HG03521 (cell line): ENCODE measurements at regions not wholly inside any gene's neighbourhood (a gene's known extent, or its start where the extent isn't known, plus 50 kb on each side); places are given as distances from the start of the nearest gene placed in this dataset.
"Not testable (repeated sequence)": the region's sequence is repeated elsewhere in the genome, so short reads cannot be mapped to it uniquely, and the experiment has no call there.

ENCODE experiments used
- ATAC-seq: cut with Tn5 transposase; IDR thresholded peaks from one replicate; pipeline ENCODE4 v1.9.1; 2021; ENCODE audit warnings: mild to moderate bottlenecking, moderate library complexity; ENCODE audit not compliant: unreplicated experiment

- no peak for ATAC-seq
Measured at GRCh38 chr10:4247379-4247778, 462.4 kb upstream of the KLF6 start.

GRCh38 chr10:4246881-4247358 lies 461.9 kb upstream of the KLF6 start:
- no peak for ATAC-seq

- ATAC-seq, result no peak
Measured at GRCh38 chr10:4243651-4244050, 458.6 kb upstream of the KLF6 start.

GRCh38 chr10:4243169-4243568 lies 458.2 kb upstream of the KLF6 start:
- ATAC-seq, result no peak

- no peak for ATAC-seq
Measured at GRCh38 chr10:4242561-4243035, 457.6 kb upstream of the KLF6 start.

GRCh38 chr10:4241724-4242345 lies 456.8 kb upstream of the KLF6 start:
- no peak for ATAC-seq

- ATAC-seq, result no peak
Measured at GRCh38 chr10:4240608-4241197, 455.7 kb upstream of the KLF6 start.

GRCh38 chr10:4239186-4239585 lies 454.2 kb upstream of the KLF6 start:
- no peak for ATAC-seq

GRCh38 chr10:4236905-4237304 lies 451.9 kb upstream of the KLF6 start:
- not testable (repeated sequence) for ATAC-seq

- ATAC-seq, result no peak
Measured at GRCh38 chr10:4234661-4235060, 449.7 kb upstream of the KLF6 start.

- no peak for ATAC-seq
Measured at GRCh38 chr10:4231439-4231838, 446.4 kb upstream of the KLF6 start.

GRCh38 chr10:4230036-4230435 lies 445.0 kb upstream of the KLF6 start:
- no peak for ATAC-seq

GRCh38 chr10:4229106-4229505 lies 444.1 kb upstream of the KLF6 start:
- no peak for ATAC-seq

- no peak for ATAC-seq
Measured at GRCh38 chr10:4227586-4227985, 442.6 kb upstream of the KLF6 start.

- ATAC-seq, result no peak
Measured at GRCh38 chr10:4226941-4227540, 442.0 kb upstream of the KLF6 start.

GRCh38 chr10:4224178-4224577 lies 439.2 kb upstream of the KLF6 start:
- ATAC-seq, result no peak

- not testable (repeated sequence) for ATAC-seq
Measured at GRCh38 chr10:4221310-4221709, 436.3 kb upstream of the KLF6 start.

- no peak for ATAC-seq
Measured at GRCh38 chr10:4219901-4220300, 434.9 kb upstream of the KLF6 start.

GRCh38 chr10:4217653-4218052 lies 432.6 kb upstream of the KLF6 start:
- no peak for ATAC-seq

GRCh38 chr10:4217187-4217586 lies 432.2 kb upstream of the KLF6 start:
- no peak for ATAC-seq

- no peak for ATAC-seq
Measured at GRCh38 chr10:4216726-4217125, 431.7 kb upstream of the KLF6 start.

GRCh38 chr10:4215963-4216575 lies 431.1 kb upstream of the KLF6 start:
- no peak for ATAC-seq
